ENCODE measurements at regions not wholly inside any gene's neighbourhood (a gene's known extent, or its start where the extent isn't known, plus 50 kb on each side); places are given as distances from the start of the nearest gene placed in this dataset.

DNA sequence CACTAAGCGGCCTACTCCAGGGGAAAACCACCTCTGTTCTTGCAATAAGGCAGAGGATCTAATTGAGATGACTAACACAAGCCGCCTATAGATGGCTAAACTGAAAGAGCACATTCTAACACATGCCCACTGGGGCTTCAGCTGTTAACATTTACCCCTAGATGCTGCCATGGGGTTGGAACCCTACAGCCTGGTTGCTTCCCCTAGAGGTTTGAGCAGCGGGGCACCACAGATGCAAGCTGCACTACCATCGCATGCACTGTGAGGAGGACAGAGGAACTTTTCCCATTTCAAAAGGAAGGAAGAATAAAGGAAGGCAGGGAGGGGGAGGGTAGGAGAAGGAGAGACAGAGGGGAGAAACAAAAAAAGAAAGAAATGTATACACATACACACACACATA is 465.8 kb upstream of the PCDH15 start:
- no peak overlapping the region for H3K27ac Mint-ChIP-seq
- Histone ChIP-seq H3K27ac (ENCODE audit: low read depth, low read length) (no peak overlapping the region), H3K27me3 (ENCODE audit: insufficient read depth, low read length) (no peaks in the 10 kb centered on the region), H3K9me3 (ENCODE audit: control insufficient read depth in 1 of 2, low read length in 2 of 2) (no peaks in the 10 kb centered on the region), H3K36me3 (ENCODE audit: insufficient read depth, low read length) (no peaks in the 10 kb centered on the region), H3K4me1 (ENCODE audit: insufficient read depth, low read length) (no peaks in the 10 kb centered on the region), H3K4me3 (ENCODE audit: low read length in 2 of 2) (no peak overlapping the region)
- ChIA-PET CTCF (ENCODE audit: partially characterized antibody) (no interaction called here), POLR2A (ENCODE audit: partially characterized antibody) (no interaction called here)
- no peaks in the 10 kb centered on the region for H3K4me1 Mint-ChIP-seq
- H3K4me3 Mint-ChIP-seq = no peak overlapping the region
- H3K36me3 Mint-ChIP-seq = no peaks in the 10 kb centered on the region
- H3K27me3 Mint-ChIP-seq = no peaks in the 10 kb centered on the region
- DNase-seq = no peak
- intact Hi-C loops (cut with micrococcal nuclease) = no loop called here
- H3K9me3 Mint-ChIP-seq = peaks cover 2 to 14% (median 7%) of the 10 kb centered on the region in 8 donors

- no peaks in the 10 kb centered on the region for H3K4me1 Mint-ChIP-seq
- CTCF ChIA-PET (ENCODE audit: partially characterized antibody) = no interaction called here
- POLR2A ChIA-PET (ENCODE audit: partially characterized antibody) = no interaction called here
Measured at GRCh38 chr10:55263327-55263726, 462.3 kb upstream of the PCDH15 start.

DNA sequence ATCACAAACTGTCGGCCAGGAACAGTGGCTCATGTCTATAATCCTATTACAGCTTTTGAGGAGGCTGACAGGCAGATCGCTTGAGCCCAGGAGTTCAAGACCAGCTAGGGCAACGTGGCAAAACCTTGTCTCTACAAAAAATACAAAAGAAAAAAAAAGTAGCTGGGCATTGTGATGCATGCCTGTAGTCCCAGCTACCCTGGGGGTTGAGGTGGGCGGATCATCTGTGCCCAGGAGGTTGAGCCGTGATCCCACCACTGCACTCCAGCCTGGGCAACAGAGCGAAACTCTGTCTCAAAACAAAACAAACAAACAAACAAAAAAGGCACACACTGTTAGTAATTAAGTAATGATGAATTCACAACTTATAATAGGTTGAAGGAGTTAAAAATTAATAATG is 441.5 kb upstream of the PCDH15 start:
- H3K27me3 Mint-ChIP-seq = no peaks in the 10 kb centered on the region

More at GRCh38 chr10:55263327-55263726, 462.3 kb upstream of the PCDH15 start:
- Histone ChIP-seq H3K27me3 (ENCODE audit: insufficient read depth, low read length) (no peaks in the 10 kb centered on the region), H3K36me3 (ENCODE audit: insufficient read depth, low read length) (no peaks in the 10 kb centered on the region), H3K4me3 (ENCODE audit: low read length in 2 of 2) (no peak overlapping the region), H3K9me3 (ENCODE audit: control insufficient read depth in 1 of 2, low read length in 2 of 2) (no peaks in the 10 kb centered on the region), H3K4me1 (ENCODE audit: insufficient read depth, low read length) (no peaks in the 10 kb centered on the region), H3K27ac (ENCODE audit: low read depth, low read length) (no peak overlapping the region)
- Mint-ChIP-seq H3K4me3 (no peak overlapping the region), H3K36me3 (no peaks in the 10 kb centered on the region), H3K9me3 (peaks cover 0 to 15% (median 8%) of the 10 kb centered on the region in 8 donors), H3K27ac (no peak overlapping the region), H3K27me3 (no peaks in the 10 kb centered on the region)
- DNase-seq = no peak
- intact Hi-C loops (cut with micrococcal nuclease) = no loop called here

DNA sequence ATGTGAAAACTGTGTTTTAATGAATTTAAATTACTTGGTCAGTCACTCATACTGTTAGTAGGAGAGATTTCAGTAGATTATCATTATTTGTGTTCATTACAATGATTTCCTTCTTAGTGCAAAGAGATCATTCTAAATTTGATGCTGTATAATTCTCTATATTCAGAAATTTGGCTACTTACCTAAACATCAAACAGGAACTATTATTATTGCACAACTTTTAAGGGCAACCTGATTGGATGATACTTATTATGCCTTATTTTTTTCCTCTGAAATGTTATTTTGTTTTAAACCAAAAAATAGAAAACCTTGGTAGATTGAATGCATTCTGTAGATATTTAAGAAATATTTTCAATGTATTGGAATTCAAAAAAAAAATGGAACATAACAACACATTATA is 436.4 kb upstream of the PCDH15 start:
- Mint-ChIP-seq H3K9me3 (peaks cover 0 to 13% (median 0%) of the 10 kb centered on the region in 8 donors), H3K27me3 (no peaks in the 10 kb centered on the region), H3K4me3 (no peak overlapping the region), H3K36me3 (no peaks in the 10 kb centered on the region), H3K27ac (no peak overlapping the region), H3K4me1 (peaks cover 0 to 1% (median 0%) of the 10 kb centered on the region in 4 donors)
- no peaks in the 10 kb centered on the region for H3K36me3 ChIP-seq (ENCODE audit: insufficient read depth, low read length)
- no peaks in the 10 kb centered on the region for H3K27me3 ChIP-seq (ENCODE audit: insufficient read depth, low read length)
- no peak overlapping the region for H3K27ac ChIP-seq (ENCODE audit: low read depth, low read length)
- intact Hi-C loops (cut with micrococcal nuclease) = no loop called here
- no peak overlapping the region for H3K4me3 ChIP-seq (ENCODE audit: low read length in 2 of 2)
- CTCF ChIA-PET (ENCODE audit: partially characterized antibody) = no interaction called here
- DNase-seq = no peak
- POLR2A ChIA-PET (ENCODE audit: partially characterized antibody) = no interaction called here
- no peaks in the 10 kb centered on the region for H3K4me1 ChIP-seq (ENCODE audit: insufficient read depth, low read length)
- H3K9me3 ChIP-seq (ENCODE audit: control insufficient read depth in 1 of 2, low read length in 2 of 2) = no peaks in the 10 kb centered on the region

More for the DNA sequence above, 441.5 kb upstream of the PCDH15 start:
- Mint-ChIP-seq H3K4me1 (no peaks in the 10 kb centered on the region), H3K27ac (no peak overlapping the region), H3K4me3 (no peak overlapping the region), H3K36me3 (no peaks in the 10 kb centered on the region), H3K9me3 (peaks cover 0 to 12% (median 4%) of the 10 kb centered on the region in 8 donors)
- intact Hi-C loops (cut with micrococcal nuclease) = no loop called here
- H3K27me3 ChIP-seq (ENCODE audit: insufficient read depth, low read length) = no peaks in the 10 kb centered on the region
- H3K27ac ChIP-seq (ENCODE audit: low read depth, low read length) = no peak overlapping the region
- CTCF ChIA-PET (ENCODE audit: partially characterized antibody) = no interaction called here
- H3K4me3 ChIP-seq (ENCODE audit: low read length in 2 of 2) = no peak overlapping the region
- no peaks in the 10 kb centered on the region for H3K9me3 ChIP-seq (ENCODE audit: control insufficient read depth in 1 of 2, low read length in 2 of 2)
- POLR2A ChIA-PET (ENCODE audit: partially characterized antibody) = no interaction called here
- no peaks in the 10 kb centered on the region for H3K36me3 ChIP-seq (ENCODE audit: insufficient read depth, low read length)
- no peak for DNase-seq
- H3K4me1 ChIP-seq (ENCODE audit: insufficient read depth, low read length) = no peaks in the 10 kb centered on the region

DNA sequence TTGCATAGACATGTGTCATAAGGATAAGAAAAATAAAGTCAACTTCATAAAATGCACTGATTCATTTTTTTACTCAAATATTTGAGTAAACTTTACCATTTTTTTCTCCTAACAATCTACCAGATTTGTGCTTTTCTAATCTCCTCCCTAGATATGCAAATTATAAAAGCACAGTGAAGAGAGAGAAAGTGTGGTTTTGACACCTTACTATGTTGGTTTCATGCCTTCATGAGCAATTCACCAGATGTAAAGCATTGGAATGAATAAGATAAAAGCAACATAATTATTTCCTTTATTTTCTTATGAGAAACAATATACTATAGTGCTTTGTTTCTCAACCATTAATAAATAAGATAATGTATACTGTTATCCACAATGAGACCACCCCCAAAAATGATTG is 432.5 kb upstream of the PCDH15 start:
- Mint-ChIP-seq H3K27me3 (no peaks in the 10 kb centered on the region), H3K4me1 (peaks cover 0 to 1% (median 0%) of the 10 kb centered on the region in 4 donors), H3K9me3 (peaks cover 0 to 11% (median 3%) of the 10 kb centered on the region in 8 donors), H3K4me3 (no peak overlapping the region), H3K36me3 (no peaks in the 10 kb centered on the region), H3K27ac (no peak overlapping the region)
- DNase-seq = no peak
- POLR2A ChIA-PET (ENCODE audit: partially characterized antibody) = no interaction called here
- Histone ChIP-seq H3K9me3 (ENCODE audit: control insufficient read depth in 1 of 2, low read length in 2 of 2) (no peaks in the 10 kb centered on the region), H3K4me1 (ENCODE audit: insufficient read depth, low read length) (no peaks in the 10 kb centered on the region), H3K27me3 (ENCODE audit: insufficient read depth, low read length) (no peaks in the 10 kb centered on the region), H3K36me3 (ENCODE audit: insufficient read depth, low read length) (no peaks in the 10 kb centered on the region), H3K27ac (ENCODE audit: low read depth, low read length) (no peak overlapping the region), H3K4me3 (ENCODE audit: low read length in 2 of 2) (no peak overlapping the region)
- intact Hi-C loops (cut with micrococcal nuclease) = no loop called here
- CTCF ChIA-PET (ENCODE audit: partially characterized antibody) = no interaction called here

DNA sequence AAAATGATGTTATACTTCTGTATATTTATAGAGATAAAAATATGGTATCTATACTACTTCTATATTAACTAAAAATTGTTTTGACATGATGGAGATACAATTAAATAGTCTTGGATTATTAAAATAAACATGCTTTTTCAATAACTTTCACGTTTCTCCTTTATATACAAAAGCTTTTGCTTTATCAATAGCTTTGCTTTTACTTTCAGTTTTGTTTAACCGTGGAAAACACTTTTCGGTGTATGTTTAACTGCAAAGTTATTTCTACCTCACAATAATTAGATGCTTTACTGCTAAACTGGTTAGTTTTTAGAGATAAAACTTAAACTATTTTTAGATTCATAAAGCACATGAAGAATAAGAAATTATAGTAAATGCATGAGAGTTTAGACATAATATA is 432.1 kb upstream of the PCDH15 start:
- ChIA-PET CTCF (ENCODE audit: partially characterized antibody) (no interaction called here), POLR2A (ENCODE audit: partially characterized antibody) (no interaction called here)
- no peak for DNase-seq
- Histone ChIP-seq H3K36me3 (ENCODE audit: insufficient read depth, low read length) (no peaks in the 10 kb centered on the region), H3K9me3 (ENCODE audit: control insufficient read depth in 1 of 2, low read length in 2 of 2) (no peaks in the 10 kb centered on the region), H3K27me3 (ENCODE audit: insufficient read depth, low read length) (no peaks in the 10 kb centered on the region), H3K4me3 (ENCODE audit: low read length in 2 of 2) (no peak overlapping the region), H3K4me1 (ENCODE audit: insufficient read depth, low read length) (no peaks in the 10 kb centered on the region), H3K27ac (ENCODE audit: low read depth, low read length) (no peak overlapping the region)
- H3K36me3 Mint-ChIP-seq = no peaks in the 10 kb centered on the region
- H3K27me3 Mint-ChIP-seq = no peaks in the 10 kb centered on the region
- H3K4me1 Mint-ChIP-seq = peaks cover 0 to 1% (median 0%) of the 10 kb centered on the region in 4 donors
- no peak overlapping the region for H3K4me3 Mint-ChIP-seq
- H3K27ac Mint-ChIP-seq = no peak overlapping the region
- H3K9me3 Mint-ChIP-seq = peaks cover 0 to 11% (median 3%) of the 10 kb centered on the region in 8 donors
- intact Hi-C loops (cut with micrococcal nuclease) = no loop called here

DNA sequence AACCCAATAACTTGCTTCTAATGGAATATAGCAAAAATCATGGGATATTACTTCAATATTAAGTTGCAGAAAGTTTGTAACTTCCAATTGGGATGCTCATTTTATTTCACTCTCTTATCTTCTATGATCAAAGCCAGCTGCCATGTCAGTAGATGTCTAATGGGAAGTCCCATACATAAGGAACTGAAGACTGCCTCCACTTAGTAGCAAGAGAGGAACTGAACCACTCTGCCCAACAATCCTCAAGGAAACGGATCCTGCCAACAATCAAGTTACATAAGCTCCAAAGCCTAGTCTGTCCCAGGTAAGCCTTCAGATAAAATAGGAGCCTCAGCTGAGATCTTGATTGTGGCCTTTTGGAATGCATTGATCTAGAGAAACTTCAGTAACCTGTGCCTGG is 431.5 kb upstream of the PCDH15 start:
- H3K27ac Mint-ChIP-seq = no peak overlapping the region
- DNase-seq = no peak
- ChIA-PET CTCF (ENCODE audit: partially characterized antibody) (no interaction called here), POLR2A (ENCODE audit: partially characterized antibody) (no interaction called here)
- no peaks in the 10 kb centered on the region for H3K9me3 ChIP-seq (ENCODE audit: control insufficient read depth in 1 of 2, low read length in 2 of 2)
- peaks cover 0 to 1% (median 0%) of the 10 kb centered on the region in 4 donors for H3K4me1 Mint-ChIP-seq
- no peaks in the 10 kb centered on the region for H3K36me3 ChIP-seq (ENCODE audit: insufficient read depth, low read length)
- H3K4me3 Mint-ChIP-seq = no peak overlapping the region
- H3K4me3 ChIP-seq (ENCODE audit: low read length in 2 of 2) = no peak overlapping the region
- H3K4me1 ChIP-seq (ENCODE audit: insufficient read depth, low read length) = no peaks in the 10 kb centered on the region
- H3K27me3 Mint-ChIP-seq = no peaks in the 10 kb centered on the region
- H3K27me3 ChIP-seq (ENCODE audit: insufficient read depth, low read length) = no peaks in the 10 kb centered on the region
- intact Hi-C loops (cut with micrococcal nuclease) = no loop called here
- no peak overlapping the region for H3K27ac ChIP-seq (ENCODE audit: low read depth, low read length)
- peaks cover 0 to 11% (median 3%) of the 10 kb centered on the region in 8 donors for H3K9me3 Mint-ChIP-seq
- no peaks in the 10 kb centered on the region for H3K36me3 Mint-ChIP-seq

DNA sequence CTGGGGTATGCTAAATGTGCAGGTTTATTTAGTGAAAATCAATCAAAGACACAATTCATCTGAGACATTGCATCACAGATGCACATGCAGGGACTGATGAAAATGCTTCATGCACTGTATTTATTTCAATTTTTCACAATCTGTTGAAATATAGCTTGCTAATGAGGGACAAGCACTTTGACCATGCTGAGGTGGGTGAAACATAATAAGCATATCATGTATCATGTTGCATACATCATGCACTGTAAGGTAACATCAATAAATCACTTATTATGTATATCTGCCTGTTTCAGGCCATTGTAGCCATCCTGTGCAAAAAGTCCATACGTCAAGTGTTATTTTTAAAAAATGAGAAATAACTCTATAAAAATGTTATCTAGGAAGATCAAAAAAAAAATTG is 426.9 kb upstream of the PCDH15 start:
- no peak overlapping the region for H3K4me3 Mint-ChIP-seq
- H3K9me3 ChIP-seq (ENCODE audit: control insufficient read depth in 1 of 2, low read length in 2 of 2) = no peaks in the 10 kb centered on the region
- no peaks in the 10 kb centered on the region for H3K27me3 Mint-ChIP-seq
- H3K36me3 ChIP-seq (ENCODE audit: insufficient read depth, low read length) = no peaks in the 10 kb centered on the region
- no peaks in the 10 kb centered on the region for H3K4me1 Mint-ChIP-seq
- ChIA-PET POLR2A (ENCODE audit: partially characterized antibody) (no interaction called here), CTCF (ENCODE audit: partially characterized antibody) (no interaction called here)
- H3K36me3 Mint-ChIP-seq = no peaks in the 10 kb centered on the region
- no peaks in the 10 kb centered on the region for H3K4me1 ChIP-seq (ENCODE audit: insufficient read depth, low read length)
- H3K27ac Mint-ChIP-seq = no peak overlapping the region
- H3K27me3 ChIP-seq (ENCODE audit: insufficient read depth, low read length) = no peaks in the 10 kb centered on the region
- H3K4me3 ChIP-seq (ENCODE audit: low read length in 2 of 2) = no peak overlapping the region
- peaks cover 0 to 16% (median 4%) of the 10 kb centered on the region in 8 donors for H3K9me3 Mint-ChIP-seq
- intact Hi-C loops (cut with micrococcal nuclease) = no loop called here
- no peak overlapping the region for H3K27ac ChIP-seq (ENCODE audit: low read depth, low read length)
- no peak for DNase-seq
